Nucleus accumbens (tissue), 56 donors: ENCODE measurements at regions not wholly inside any gene's neighbourhood (a gene's known extent, or its start where the extent isn't known, plus 50 kb on each side); places are given as distances from the start of the nearest gene placed in this dataset.

Source experiments
- DNase-seq, 56 donors: peaks; one replicate each; lab custom pipeline; 2025; lab: John Stamatoyannopoulos, UW

DNA sequence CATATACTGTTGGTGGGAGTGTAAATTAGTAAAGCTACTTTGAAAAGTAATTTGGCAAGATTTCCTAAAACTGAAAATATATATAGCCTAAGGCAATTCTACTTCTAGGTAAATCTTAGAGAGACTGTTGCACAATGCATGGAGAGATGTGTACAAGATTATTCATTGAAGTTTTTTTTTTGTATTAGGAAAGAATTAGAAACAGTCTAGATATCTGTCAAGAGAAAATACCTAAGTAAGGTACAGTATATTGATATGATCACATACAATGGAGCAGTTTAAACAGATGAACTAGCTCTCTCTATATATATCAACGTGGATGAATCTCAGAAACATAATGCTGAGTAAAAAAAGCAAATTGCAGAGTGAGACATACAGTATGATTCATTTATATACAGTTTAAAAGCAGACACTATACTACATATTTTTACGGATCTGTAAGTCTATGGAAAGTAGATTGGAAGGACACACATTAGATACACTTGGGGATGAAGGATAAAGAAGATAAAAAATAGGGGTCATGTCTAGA, 59.3 kb upstream of the ACVR1 start:
- no peak for DNase-seq

DNA sequence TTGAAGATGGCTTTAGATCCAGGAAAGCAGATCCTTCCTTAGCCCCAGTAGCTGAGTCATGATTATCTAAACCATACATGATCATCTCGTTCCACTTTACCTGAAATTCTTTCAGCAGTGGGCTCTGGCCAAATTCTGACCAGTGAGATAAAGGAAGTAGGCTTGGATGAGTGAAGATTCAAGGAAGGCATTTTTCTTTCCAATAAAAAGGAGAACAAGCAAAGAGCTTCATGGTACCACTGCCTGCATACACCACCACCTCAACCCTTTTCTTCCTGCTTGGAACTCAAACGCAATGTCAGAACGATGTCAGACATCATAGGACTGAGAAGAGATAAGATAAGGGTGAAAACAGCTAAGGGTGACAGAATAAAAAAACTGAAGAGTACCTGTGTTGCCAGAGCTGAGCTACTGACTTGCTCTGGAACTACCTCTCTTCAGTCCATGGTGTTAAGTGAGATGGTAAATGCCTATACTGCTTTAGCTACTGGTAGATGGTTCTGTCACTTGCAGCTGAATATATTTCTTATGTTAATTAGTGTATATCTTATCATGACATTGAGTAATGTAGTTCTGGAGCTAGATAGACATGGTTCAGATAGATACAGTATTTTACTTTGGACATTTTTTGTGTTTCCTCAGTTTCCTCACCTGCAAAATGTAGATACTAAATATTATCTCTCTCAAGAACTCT, 58.7 kb upstream of the ACVR1 start:
- no peak for DNase-seq

GRCh38 chr2:157933160-157933920, 57.2 kb upstream of the ACVR1 start:
- DNase-seq, result peak in 1 of 56 donors; percentile 5

- peak in 2 of 56 donors; percentile 4 to 5 for DNase-seq
Measured at GRCh38 chr2:157932480-157933159, 56.5 kb upstream of the ACVR1 start.

GRCh38 chr2:157931542-157931941, 55.4 kb upstream of the ACVR1 start:
- DNase-seq, result no peak

- DNase-seq, result no peak
Measured at GRCh38 chr2:157930728-157931127, 54.6 kb upstream of the ACVR1 start.

- DNase-seq, result no peak
Measured at GRCh38 chr2:157929871-157930667, 53.9 kb upstream of the ACVR1 start.

DNA sequence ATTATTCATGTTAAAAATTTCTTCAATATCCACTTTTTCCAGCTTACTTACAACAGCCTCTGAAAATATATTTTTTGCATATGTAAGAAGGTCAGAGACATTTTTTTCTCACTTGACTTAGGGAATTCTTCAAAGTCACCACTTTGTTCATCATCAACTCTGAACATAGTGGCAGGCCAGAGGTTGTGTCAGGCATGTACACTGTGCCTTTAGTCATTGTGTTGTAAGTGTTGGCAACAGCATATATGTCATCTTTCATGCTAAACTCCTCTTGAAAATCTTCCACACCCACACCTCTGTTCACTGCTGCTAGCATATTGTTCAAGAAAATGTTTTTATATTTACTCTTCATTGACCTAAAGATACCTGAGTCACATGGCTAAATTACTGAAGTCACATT, 52.2 kb upstream of the ACVR1 start:
- no peak for DNase-seq

GRCh38 chr2:157927155-157927554, 51.0 kb upstream of the ACVR1 start:
- no peak for DNase-seq
